ENCODE measurements at regions not wholly inside any gene's neighbourhood (a gene's known extent, or its start where the extent isn't known, plus 50 kb on each side); places are given as distances from the start of the nearest gene placed in this dataset.

GRCh38 chr11:26782220-26782965 lies 60.5 kb upstream of the SLC5A12 start:
- H3K27me3 ChIP-seq, result no peaks in the 10 kb centered on the region
- intact Hi-C loops (cut with DNase I; ENCODE audit: low total_unique reads), result no loop called here
- 63 to 73% (median 66%) methylated on average over 4 of the region's 4 CpGs for WGBS, 5 donors
- peaks cover 7 to 23% (median 15%) of the 10 kb centered on the region in 4 donors for H3K9me3 ChIP-seq
- peaks cover 0 to 7% (median 0%) of the 10 kb centered on the region in 4 donors for H3K4me1 ChIP-seq
- no peak overlapping the region for H3K4me3 ChIP-seq
- H3K36me3 ChIP-seq, result no peaks in the 10 kb centered on the region
- no peak for DNase-seq
- TF ChIP-seq POLR2A (IDR thresholded peaks at IDR 0.05), result no peak
- TF ChIP-seq CTCF (IDR thresholded peaks at IDR 0.05), result no peak
- TF ChIP-seq EP300 (IDR thresholded peaks at IDR 0.05), result no peak
- no peak for TF ChIP-seq POLR2AphosphoS5 (IDR thresholded peaks at IDR 0.05)
- H3K27ac ChIP-seq, result no peak overlapping the region

GRCh38 chr11:26783997-26784396 lies 62.1 kb upstream of the SLC5A12 start:
- Histone ChIP-seq H3K27ac (no peak overlapping the region), H3K4me1 (no peaks in the 10 kb centered on the region), H3K4me3 (no peak overlapping the region), H3K36me3 (no peaks in the 10 kb centered on the region), H3K9me3 (peaks cover 7 to 23% (median 15%) of the 10 kb centered on the region in 4 donors), H3K27me3 (no peaks in the 10 kb centered on the region)
- intact Hi-C loops (cut with DNase I; ENCODE audit: low total_unique reads), result no loop called here
- WGBS, 5 donors, result 75 to 92% (median 88%) methylated on average over 3 of the region's 3 CpGs
- no peak for DNase-seq
- TF ChIP-seq POLR2A (IDR thresholded peaks at IDR 0.05) (no peak), CTCF (IDR thresholded peaks at IDR 0.05) (no peak), POLR2AphosphoS5 (IDR thresholded peaks at IDR 0.05) (no peak), EP300 (IDR thresholded peaks at IDR 0.05) (no peak)

GRCh38 chr11:26790738-26791137 lies 68.9 kb upstream of the SLC5A12 start:
- WGBS, 5 donors, result 56 to 75% (median 60%) methylated on average over 3 of the region's 3 CpGs
- no peaks in the 10 kb centered on the region for H3K4me1 ChIP-seq
- TF ChIP-seq POLR2A (IDR thresholded peaks at IDR 0.05) (no peak), EP300 (IDR thresholded peaks at IDR 0.05) (no peak), CTCF (IDR thresholded peaks at IDR 0.05) (no peak), POLR2AphosphoS5 (IDR thresholded peaks at IDR 0.05) (no peak)
- H3K27me3 ChIP-seq, result no peaks in the 10 kb centered on the region
- intact Hi-C loops (cut with DNase I; ENCODE audit: low total_unique reads), result no loop called here
- H3K9me3 ChIP-seq, result no peaks in the 10 kb centered on the region
- no peak overlapping the region for H3K27ac ChIP-seq
- peak in 1 of 2 donors; percentile 17 for DNase-seq
- H3K36me3 ChIP-seq, result no peaks in the 10 kb centered on the region
- no peak overlapping the region for H3K4me3 ChIP-seq

- Histone ChIP-seq H3K27me3 (no peaks in the 10 kb centered on the region), H3K9me3 (no peaks in the 10 kb centered on the region), H3K4me1 (no peaks in the 10 kb centered on the region), H3K27ac (no peak overlapping the region), H3K4me3 (no peak overlapping the region), H3K36me3 (no peaks in the 10 kb centered on the region)
- peak in 1 of 2 donors; percentile 23 for DNase-seq
- intact Hi-C loops (cut with DNase I; ENCODE audit: low total_unique reads), result no loop called here
- TF ChIP-seq POLR2A (IDR thresholded peaks at IDR 0.05) (no peak), POLR2AphosphoS5 (IDR thresholded peaks at IDR 0.05) (no peak), CTCF (IDR thresholded peaks at IDR 0.05) (no peak), EP300 (IDR thresholded peaks at IDR 0.05) (no peak)
Measured at GRCh38 chr11:26792941-26793340, 71.1 kb upstream of the SLC5A12 start.
